ENCODE measurements at regions not wholly inside any gene's neighbourhood (a gene's known extent, or its start where the extent isn't known, plus 50 kb on each side); places are given as distances from the start of the nearest gene placed in this dataset.
A peak's percentile ranks its signal among the peaks of the same experiment; 100 is the strongest.

- H3K27me3 ChIP-seq, result peaks cover 0 to 23% of the 10 kb centered on the region in 2 donors
- H3K4me3 ChIP-seq, result no peak overlapping the region
- H3K27ac ChIP-seq, result no peak overlapping the region
- WGBS, 2 donors, result 33 to 36% methylated on average over 2 of the region's 2 CpGs
- no peak for DNase-seq
- peaks cover 10% of the 10 kb centered on the region for H3K4me1 ChIP-seq
- intact Hi-C loops (cut with DNase I), result no loop called here
- TF ChIP-seq POLR2A (IDR thresholded peaks at IDR 0.05), result no peak
- TF ChIP-seq, protein P1, sequence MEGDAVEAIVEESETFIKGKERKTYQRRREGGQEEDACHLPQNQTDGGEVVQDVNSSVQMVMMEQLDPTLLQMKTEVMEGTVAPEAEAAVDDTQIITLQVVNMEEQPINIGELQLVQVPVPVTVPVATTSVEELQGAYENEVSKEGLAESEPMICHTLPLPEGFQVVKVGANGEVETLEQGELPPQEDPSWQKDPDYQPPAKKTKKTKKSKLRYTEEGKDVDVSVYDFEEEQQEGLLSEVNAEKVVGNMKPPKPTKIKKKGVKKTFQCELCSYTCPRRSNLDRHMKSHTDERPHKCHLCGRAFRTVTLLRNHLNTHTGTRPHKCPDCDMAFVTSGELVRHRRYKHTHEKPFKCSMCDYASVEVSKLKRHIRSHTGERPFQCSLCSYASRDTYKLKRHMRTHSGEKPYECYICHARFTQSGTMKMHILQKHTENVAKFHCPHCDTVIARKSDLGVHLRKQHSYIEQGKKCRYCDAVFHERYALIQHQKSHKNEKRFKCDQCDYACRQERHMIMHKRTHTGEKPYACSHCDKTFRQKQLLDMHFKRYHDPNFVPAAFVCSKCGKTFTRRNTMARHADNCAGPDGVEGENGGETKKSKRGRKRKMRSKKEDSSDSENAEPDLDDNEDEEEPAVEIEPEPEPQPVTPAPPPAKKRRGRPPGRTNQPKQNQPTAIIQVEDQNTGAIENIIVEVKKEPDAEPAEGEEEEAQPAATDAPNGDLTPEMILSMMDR (IDR thresholded peaks at IDR 0.05), result no peak
- no peaks in the 10 kb centered on the region for H3K9me3 ChIP-seq
- no peak for ATAC-seq
- H3K36me3 ChIP-seq (replicated peaks in 1 of 2; ENCODE audit: insufficient read depth in 1 of 2, low read depth in 2 of 2), result no peaks in the 10 kb centered on the region
These were observed 92.5 kb upstream of the FMN2 start for GRCh38 chr1:239999170-239999569.

DNA sequence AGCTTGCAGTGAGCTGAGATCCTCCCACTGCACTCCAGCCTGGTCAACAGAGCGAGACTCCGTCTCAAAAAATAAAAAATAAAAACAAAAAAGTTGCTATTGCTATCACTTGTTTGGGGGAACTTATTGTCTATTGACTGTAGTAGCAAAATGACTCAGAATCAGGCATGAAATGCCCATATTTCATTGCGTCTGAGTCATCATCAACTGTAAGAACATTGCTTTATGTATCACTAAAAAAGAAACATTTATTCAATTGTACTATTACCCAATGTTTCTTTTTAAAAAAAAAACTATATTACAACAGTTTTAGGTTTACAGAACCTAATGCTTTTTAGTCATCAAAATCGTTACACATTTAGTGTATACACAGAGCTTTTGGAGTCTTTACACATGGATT lies 91.0 kb upstream of the FMN2 start:
- Histone ChIP-seq H3K4me1 (peaks cover 10% of the 10 kb centered on the region), H3K4me3 (no peak overlapping the region), H3K27me3 (peaks cover 0 to 26% of the 10 kb centered on the region in 2 donors), H3K36me3 (replicated peaks in 1 of 2; ENCODE audit: insufficient read depth in 1 of 2, low read depth in 2 of 2) (no peaks in the 10 kb centered on the region), H3K27ac (no peak overlapping the region), H3K9me3 (no peaks in the 10 kb centered on the region)
- TF ChIP-seq, protein P1 (IDR thresholded peaks at IDR 0.05), result no peak
- no peak for TF ChIP-seq POLR2A (IDR thresholded peaks at IDR 0.05)
- intact Hi-C loops (cut with DNase I), result no loop called here
- DNase-seq (no peak), ATAC-seq (no peak)
- WGBS, 2 donors, result 81 to 82% methylated on average over 4 of the region's 4 CpGs

DNA sequence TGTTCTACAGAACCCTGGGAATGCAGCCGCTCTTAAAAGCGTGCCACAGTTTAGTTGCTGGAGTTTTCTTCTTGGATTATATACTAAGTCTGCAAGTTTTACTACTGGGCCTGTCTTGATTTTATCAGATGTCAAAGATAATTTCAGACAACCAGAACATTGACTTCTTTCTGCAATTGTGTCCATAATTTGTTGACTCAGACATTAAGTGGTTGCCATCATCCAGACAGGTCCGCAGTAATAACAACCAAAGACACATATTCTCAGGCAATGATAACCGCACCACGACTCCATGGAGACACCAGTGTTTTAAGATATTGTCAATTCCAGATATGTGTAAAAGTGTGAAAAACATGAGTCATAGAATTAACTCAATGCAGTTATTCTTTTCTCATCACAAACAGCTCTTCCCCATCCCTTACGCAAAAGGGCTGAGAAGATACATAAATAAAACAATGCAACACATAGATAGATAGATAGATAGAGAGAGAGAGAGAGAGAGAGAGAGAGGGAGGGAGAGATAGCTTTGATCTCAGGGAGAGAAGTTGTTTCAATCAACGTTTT lies 90.4 kb upstream of the FMN2 start:
- no peak for TF ChIP-seq POLR2A (IDR thresholded peaks at IDR 0.05)
- TF ChIP-seq, protein P1 (IDR thresholded peaks at IDR 0.05), result no peak
- DNase-seq, result no peak
- Histone ChIP-seq H3K9me3 (no peaks in the 10 kb centered on the region), H3K36me3 (replicated peaks in 1 of 2; ENCODE audit: insufficient read depth in 1 of 2, low read depth in 2 of 2) (no peaks in the 10 kb centered on the region), H3K4me3 (no peak overlapping the region), H3K4me1 (peaks cover 10% of the 10 kb centered on the region), H3K27me3 (peaks cover 0 to 26% of the 10 kb centered on the region in 2 donors), H3K27ac (no peak overlapping the region)
- 67 to 75% methylated on average over 7 of the region's 7 CpGs for WGBS, 2 donors
- intact Hi-C loops (cut with DNase I), result no loop called here
- ATAC-seq, result no peak

DNA sequence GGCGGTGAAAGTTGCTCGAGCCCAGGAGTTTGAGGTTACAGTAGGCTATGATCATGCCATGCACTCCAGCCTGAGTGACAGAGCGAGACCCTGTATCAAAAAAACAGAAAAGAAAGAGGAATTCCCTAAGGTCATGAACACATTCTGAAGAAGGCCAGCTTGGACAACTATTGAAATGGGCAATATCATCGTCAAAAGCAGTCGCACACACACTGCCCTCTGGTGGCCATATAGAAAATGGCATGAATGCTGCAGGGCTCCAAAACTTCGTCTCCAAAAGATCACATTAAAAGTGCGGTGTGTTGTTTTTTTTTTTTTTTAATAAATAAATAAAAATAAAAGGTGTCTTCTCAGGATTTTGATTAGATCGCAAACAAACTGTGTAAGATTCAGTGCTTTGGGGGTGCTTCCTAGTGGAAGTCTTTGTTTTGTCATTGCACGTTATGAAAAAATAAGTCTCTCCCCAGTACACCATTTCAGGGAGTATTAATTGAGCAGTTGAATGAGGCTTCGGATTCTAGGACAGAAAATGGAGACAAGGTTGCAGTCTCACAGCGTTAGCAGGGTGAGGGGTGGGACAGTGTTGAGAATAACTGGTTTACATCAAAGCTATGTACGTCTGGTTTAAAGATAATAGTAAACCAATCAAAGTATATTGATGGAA lies 87.5 kb upstream of the FMN2 start:
- no peak overlapping the region for H3K4me3 ChIP-seq
- H3K27ac ChIP-seq, result no peak overlapping the region
- TF ChIP-seq, protein P1 (IDR thresholded peaks at IDR 0.05), result peak in 6 of 7 experiments; percentile 31 to 80 (median 41)
- no peak for TF ChIP-seq POLR2A (IDR thresholded peaks at IDR 0.05)
- ATAC-seq, result no peak
- no peaks in the 10 kb centered on the region for H3K4me1 ChIP-seq
- no peaks in the 10 kb centered on the region for H3K9me3 ChIP-seq
- intact Hi-C loops (cut with DNase I), result no loop called here
- 54 to 61% methylated on average over 12 of the region's 12 CpGs for WGBS, 2 donors
- peaks cover 0 to 3% of the 10 kb centered on the region in 2 donors for H3K27me3 ChIP-seq
- no peaks in the 10 kb centered on the region for H3K36me3 ChIP-seq (replicated peaks in 1 of 2; ENCODE audit: insufficient read depth in 1 of 2, low read depth in 2 of 2)
- DNase-seq, result peak in 1 of 4 donors; percentile 7
